Activated T-helper 17 cell treated with anti-CD3 and anti-CD28 coated beads, Interleukin-2, amount 50 U/mL, for 72 hours (primary cell): ENCODE measurements at regions not wholly inside any gene's neighbourhood (a gene's known extent, or its start where the extent isn't known, plus 50 kb on each side); places are given as distances from the start of the nearest gene placed in this dataset.

ENCODE experiments used
- ATAC-seq: fragments of 150-1000 bp; cut with Tn5 transposase; replicated peaks from 2 replicates; pipeline ENCODE4 v1.10.0; 2021; ENCODE audit warnings: mild to moderate bottlenecking, moderate library complexity
- H3K27ac Mint-ChIP-seq: one replicate; pipeline ENCODE4 v1.8.0; 2022; ENCODE audit warnings: mixed read lengths
- H3K27me3 Mint-ChIP-seq: one replicate; pipeline ENCODE4 v1.8.0; 2022; ENCODE audit warnings: mixed read lengths
- H3K36me3 Mint-ChIP-seq: one replicate; pipeline ENCODE4 v1.8.0; 2022; ENCODE audit warnings: low read depth, mild to moderate bottlenecking, mixed read lengths
- H3K4me1 Mint-ChIP-seq: one replicate; pipeline ENCODE4 v1.8.0; 2022; ENCODE audit warnings: mixed read lengths
- H3K4me3 Mint-ChIP-seq: one replicate; pipeline ENCODE4 v1.8.0; 2022; ENCODE audit warnings: mild to moderate bottlenecking, mixed read lengths
- H3K9me3 Mint-ChIP-seq: one replicate; pipeline ENCODE4 v1.8.0; 2022; ENCODE audit warnings: mixed read lengths

- H3K9me3 Mint-ChIP-seq, result no peaks in the 10 kb centered on the region
- H3K4me1 Mint-ChIP-seq, result no peaks in the 10 kb centered on the region
- H3K36me3 Mint-ChIP-seq, result no peaks in the 10 kb centered on the region
- ATAC-seq, result no peak
- no peak overlapping the region for H3K4me3 Mint-ChIP-seq
- no peak overlapping the region for H3K27ac Mint-ChIP-seq
- peaks cover 29% of the 10 kb centered on the region for H3K27me3 Mint-ChIP-seq
Measured at GRCh38 chr11:119859684-119860083, 130.7 kb upstream of the NECTIN1 start.

- Mint-ChIP-seq H3K36me3 (no peaks in the 10 kb centered on the region), H3K4me1 (no peaks in the 10 kb centered on the region), H3K27me3 (peaks cover 29% of the 10 kb centered on the region), H3K9me3 (no peaks in the 10 kb centered on the region), H3K4me3 (no peak overlapping the region), H3K27ac (no peak overlapping the region)
- ATAC-seq, result no peak
Measured at GRCh38 chr11:119858288-119858687, 129.3 kb upstream of the NECTIN1 start.

- Mint-ChIP-seq H3K9me3 (no peaks in the 10 kb centered on the region), H3K36me3 (no peaks in the 10 kb centered on the region), H3K4me1 (no peaks in the 10 kb centered on the region), H3K27me3 (peaks cover 25% of the 10 kb centered on the region), H3K4me3 (no peak overlapping the region), H3K27ac (no peak overlapping the region)
- no peak for ATAC-seq
Measured at GRCh38 chr11:119856681-119857485, 127.9 kb upstream of the NECTIN1 start.

- H3K4me1 Mint-ChIP-seq, result no peaks in the 10 kb centered on the region
- H3K27ac Mint-ChIP-seq, result no peak overlapping the region
- peaks cover 16% of the 10 kb centered on the region for H3K27me3 Mint-ChIP-seq
- ATAC-seq, result no peak
- no peaks in the 10 kb centered on the region for H3K9me3 Mint-ChIP-seq
- no peak overlapping the region for H3K4me3 Mint-ChIP-seq
- H3K36me3 Mint-ChIP-seq, result no peaks in the 10 kb centered on the region
Measured at GRCh38 chr11:119855066-119855465, 126.1 kb upstream of the NECTIN1 start.

GRCh38 chr11:119854521-119854920, 125.5 kb upstream of the NECTIN1 start:
- ATAC-seq, result no peak

GRCh38 chr11:119853581-119854360, 124.8 kb upstream of the NECTIN1 start:
- Mint-ChIP-seq H3K27me3 (peaks cover 14% of the 10 kb centered on the region), H3K27ac (no peak overlapping the region), H3K36me3 (no peaks in the 10 kb centered on the region), H3K9me3 (no peaks in the 10 kb centered on the region), H3K4me3 (no peak overlapping the region), H3K4me1 (no peaks in the 10 kb centered on the region)
- ATAC-seq, result no peak

More at GRCh38 chr11:119854521-119854920, 125.5 kb upstream of the NECTIN1 start:
- H3K27me3 Mint-ChIP-seq, result peaks cover 16% of the 10 kb centered on the region
- no peak overlapping the region for H3K4me3 Mint-ChIP-seq
- no peak overlapping the region for H3K27ac Mint-ChIP-seq
- no peaks in the 10 kb centered on the region for H3K36me3 Mint-ChIP-seq
- no peaks in the 10 kb centered on the region for H3K4me1 Mint-ChIP-seq
- no peaks in the 10 kb centered on the region for H3K9me3 Mint-ChIP-seq

- Mint-ChIP-seq H3K4me1 (no peaks in the 10 kb centered on the region), H3K36me3 (no peaks in the 10 kb centered on the region), H3K9me3 (no peaks in the 10 kb centered on the region), H3K27me3 (peaks cover 4% of the 10 kb centered on the region), H3K4me3 (no peak overlapping the region), H3K27ac (no peak overlapping the region)
- ATAC-seq, result no peak
Measured at GRCh38 chr11:119852741-119853140, 123.7 kb upstream of the NECTIN1 start.

GRCh38 chr11:119850822-119851409, 121.9 kb upstream of the NECTIN1 start:
- Mint-ChIP-seq H3K27me3 (no peaks in the 10 kb centered on the region), H3K4me3 (no peak overlapping the region), H3K4me1 (no peaks in the 10 kb centered on the region), H3K9me3 (no peaks in the 10 kb centered on the region), H3K27ac (no peak overlapping the region), H3K36me3 (no peaks in the 10 kb centered on the region)
- ATAC-seq, result no peak

GRCh38 chr11:119849872-119850271, 120.9 kb upstream of the NECTIN1 start:
- no peaks in the 10 kb centered on the region for H3K4me1 Mint-ChIP-seq
- peak; percentile 23 for ATAC-seq
- H3K27ac Mint-ChIP-seq, result no peak overlapping the region

GRCh38 chr11:119847853-119848252, 118.9 kb upstream of the NECTIN1 start:
- ATAC-seq, result no peak
- H3K4me3 Mint-ChIP-seq, result no peak overlapping the region
- H3K4me1 Mint-ChIP-seq, result no peaks in the 10 kb centered on the region
- no peaks in the 10 kb centered on the region for H3K9me3 Mint-ChIP-seq
- no peak overlapping the region for H3K27ac Mint-ChIP-seq
- peaks cover 4% of the 10 kb centered on the region for H3K27me3 Mint-ChIP-seq
- no peaks in the 10 kb centered on the region for H3K36me3 Mint-ChIP-seq

More at GRCh38 chr11:119849872-119850271, 120.9 kb upstream of the NECTIN1 start:
- H3K27me3 Mint-ChIP-seq, result no peaks in the 10 kb centered on the region
- H3K36me3 Mint-ChIP-seq, result no peaks in the 10 kb centered on the region
- no peak overlapping the region for H3K4me3 Mint-ChIP-seq
- no peaks in the 10 kb centered on the region for H3K9me3 Mint-ChIP-seq

GRCh38 chr11:119846374-119846773, 117.4 kb upstream of the NECTIN1 start:
- Mint-ChIP-seq H3K4me1 (no peaks in the 10 kb centered on the region), H3K27ac (no peak overlapping the region), H3K9me3 (no peaks in the 10 kb centered on the region), H3K27me3 (peaks cover 8% of the 10 kb centered on the region), H3K36me3 (no peaks in the 10 kb centered on the region), H3K4me3 (no peak overlapping the region)
- no peak for ATAC-seq

- Mint-ChIP-seq H3K4me1 (no peaks in the 10 kb centered on the region), H3K36me3 (no peaks in the 10 kb centered on the region), H3K27me3 (peaks cover 8% of the 10 kb centered on the region), H3K9me3 (no peaks in the 10 kb centered on the region), H3K4me3 (no peak overlapping the region), H3K27ac (no peak overlapping the region)
- ATAC-seq, result no peak
Measured at GRCh38 chr11:119845756-119846155, 116.8 kb upstream of the NECTIN1 start.

- Mint-ChIP-seq H3K9me3 (no peaks in the 10 kb centered on the region), H3K4me3 (no peak overlapping the region), H3K36me3 (no peaks in the 10 kb centered on the region), H3K4me1 (no peaks in the 10 kb centered on the region), H3K27ac (no peak overlapping the region), H3K27me3 (peaks cover 8% of the 10 kb centered on the region)
- ATAC-seq, result no peak
Measured at GRCh38 chr11:119845305-119845704, 116.3 kb upstream of the NECTIN1 start.

GRCh38 chr11:119844808-119845207, 115.8 kb upstream of the NECTIN1 start:
- Mint-ChIP-seq H3K4me3 (no peak overlapping the region), H3K27ac (no peak overlapping the region), H3K9me3 (no peaks in the 10 kb centered on the region), H3K27me3 (peaks cover 8% of the 10 kb centered on the region), H3K36me3 (no peaks in the 10 kb centered on the region), H3K4me1 (no peaks in the 10 kb centered on the region)
- no peak for ATAC-seq

- Mint-ChIP-seq H3K4me3 (no peak overlapping the region), H3K27ac (no peak overlapping the region), H3K4me1 (no peaks in the 10 kb centered on the region), H3K27me3 (peaks cover 13% of the 10 kb centered on the region), H3K36me3 (no peaks in the 10 kb centered on the region), H3K9me3 (no peaks in the 10 kb centered on the region)
- ATAC-seq, result no peak
Measured at GRCh38 chr11:119843877-119844276, 114.9 kb upstream of the NECTIN1 start.
